HepG2 (cell line): ENCODE measurements at regions not wholly inside any gene's neighbourhood (a gene's known extent, or its start where the extent isn't known, plus 50 kb on each side); places are given as distances from the start of the nearest gene placed in this dataset.

Experiments
- AGO2 ChIP-seq: fragments of 200-400 bp; formaldehyde crosslinking; optimal IDR thresholded peaks from 2 replicates; pipeline ENCODE3; 2017; ENCODE audit warnings: mild to moderate bottlenecking, low read depth, low read length, moderate library complexity
- ATF1 ChIP-seq: IDR thresholded peaks from 2 replicates; pipeline ENCODE4 v1.6.1; 2016; ENCODE audit warnings: mild to moderate bottlenecking, control low read depth
- BHLHE40 ChIP-seq: IDR thresholded peaks from 2 replicates; pipeline ENCODE4 v1.6.1; 2011; ENCODE audit warnings: low read length, improper control_type of control experiment
- CEBPB ChIP-seq: IDR thresholded peaks from 2 replicates; pipeline ENCODE4 v1.6.1; 2011; ENCODE audit warnings: low read depth, low read length, improper control_type of control experiment, borderline replicate concordance
- FOSL1 ChIP-seq: sonication (generic); formaldehyde crosslinking; IDR thresholded peaks from 2 replicates; pipeline ENCODE4 v1.9.0; 2021; ENCODE audit warnings: missing genetic modification reagents, borderline replicate concordance
- FOXC1 ChIP-seq: sonication (generic); formaldehyde crosslinking; IDR thresholded peaks from 2 replicates; pipeline ENCODE4 v1.8.0; 2022; ENCODE audit warnings: mild to moderate bottlenecking, missing genetic modification reagents, borderline replicate concordance
- GATAD2A ChIP-seq: IDR thresholded peaks from 2 replicates; pipeline ENCODE4 v1.6.1; 2016
- HDAC6 ChIP-seq: fragments of 200-600 bp; sonication (generic); IDR thresholded peaks from 2 replicates; pipeline ENCODE4 v1.7.0; 2017; ENCODE audit warnings: mild to moderate bottlenecking, antibody characterized with exemption, low read length, low read depth
- HOXD1 ChIP-seq: sonication (generic); formaldehyde crosslinking; IDR thresholded peaks from 2 replicates; pipeline ENCODE4 v1.5.0; 2020; ENCODE audit warnings: missing genetic modification reagents
- JUND ChIP-seq: sonication (generic); formaldehyde crosslinking; IDR thresholded peaks from 2 replicates; pipeline ENCODE4 v1.8.0; 2022; ENCODE audit warnings: mild to moderate bottlenecking, missing genetic modification reagents
- MBD4 ChIP-seq: IDR thresholded peaks from 2 replicates; pipeline ENCODE4 v1.6.1; 2012; ENCODE audit warnings: low read length, inconsistent platforms, borderline replicate concordance
- MED13 ChIP-seq: sonication (generic); formaldehyde crosslinking; IDR thresholded peaks from 2 replicates; pipeline ENCODE4 v1.5.0; 2020; ENCODE audit warnings: missing genetic modification reagents
- MIXL1 ChIP-seq: IDR thresholded peaks from 2 replicates; pipeline ENCODE4 v1.6.1; 2016
- NCOA2 ChIP-seq: sonication (generic); formaldehyde crosslinking; IDR thresholded peaks from 2 replicates; pipeline ENCODE4 v1.8.0; 2022; ENCODE audit warnings: inconsistent platforms
- NFIC ChIP-seq: IDR thresholded peaks from 2 replicates; pipeline ENCODE4 v1.6.1; 2012; ENCODE audit warnings: mild to moderate bottlenecking, low read length, inconsistent platforms
- RBAK ChIP-seq: sonication (generic); formaldehyde crosslinking; IDR thresholded peaks from 2 replicates; pipeline ENCODE4 v1.5.1; 2020; ENCODE audit warnings: mild to moderate bottlenecking, missing genetic modification reagents
- REPIN1 ChIP-seq: sonication (generic); formaldehyde crosslinking; IDR thresholded peaks from 2 replicates; pipeline ENCODE4 v1.8.0; 2022; ENCODE audit warnings: missing genetic modification reagents, low read depth, mild to moderate bottlenecking, borderline replicate concordance
- SMC3 ChIP-seq: IDR thresholded peaks from 2 replicates; pipeline ENCODE4 v1.6.1; 2011; ENCODE audit warnings: low read length, improper control_type of control experiment
- SYNCRIP ChIP-seq: fragments of 200-400 bp; formaldehyde crosslinking; IDR thresholded peaks from 2 replicates; pipeline ENCODE4 v1.6.1; 2018; ENCODE audit warnings: mild to moderate bottlenecking, low read depth, low read length; ENCODE audit not compliant: insufficient read depth
- ZBTB21 ChIP-seq: sonication (generic); formaldehyde crosslinking; IDR thresholded peaks from 2 replicates; pipeline ENCODE4 v1.4.0; 2020; ENCODE audit warnings: missing genetic modification reagents
- ZFX ChIP-seq: sonication (generic); formaldehyde crosslinking; IDR thresholded peaks from 2 replicates; pipeline ENCODE4 v1.4.0; 2020; ENCODE audit warnings: mild to moderate bottlenecking, low read depth, missing genetic modification reagents, moderate library complexity
- ZMAT3 ChIP-seq: sonication (generic); formaldehyde crosslinking; conservative IDR thresholded peaks from 2 replicates; pipeline ENCODE4 v1.7.0; 2021; ENCODE audit warnings: missing genetic modification reagents
- ZMYM2 ChIP-seq: sonication (generic); formaldehyde crosslinking; IDR thresholded peaks from 2 replicates; pipeline ENCODE4 v1.8.0; 2022; ENCODE audit warnings: mild to moderate bottlenecking, missing genetic modification reagents
- ZNF616 ChIP-seq: sonication (generic); formaldehyde crosslinking; IDR thresholded peaks from 2 replicates; pipeline ENCODE4 v1.5.0; 2020; ENCODE audit warnings: low read depth, mild to moderate bottlenecking, missing genetic modification reagents
- ZNF652 ChIP-seq: IDR thresholded peaks from 2 replicates; pipeline ENCODE4 v1.6.1; 2016; ENCODE audit warnings: low read depth, borderline replicate concordance
- ZNF878 ChIP-seq: sonication (generic); formaldehyde crosslinking; IDR thresholded peaks from 2 replicates; pipeline ENCODE4 v1.8.1; 2023; ENCODE audit warnings: mild to moderate bottlenecking, missing genetic modification reagents, moderate library complexity
- TF ChIP-seq, protein P1 (sequence below): sonication (generic); formaldehyde crosslinking; IDR thresholded peaks from 2 replicates; pipeline ENCODE4 v1.4.0; 2020; ENCODE audit warnings: low read depth, mild to moderate bottlenecking, missing genetic modification reagents
- TF ChIP-seq, protein P2 (sequence below): IDR thresholded peaks from 2 replicates; pipeline ENCODE4 v1.6.1; 2012; ENCODE audit warnings: inconsistent platforms
- TF ChIP-seq, protein P3 (sequence below): sonication (generic); formaldehyde crosslinking; IDR thresholded peaks from 2 replicates; pipeline ENCODE4 v1.8.0; 2022; ENCODE audit warnings: mild to moderate bottlenecking, missing genetic modification reagents; ENCODE audit not compliant: insufficient replicate concordance
- TF ChIP-seq, protein P4 (sequence below): sonication (generic); formaldehyde crosslinking; IDR thresholded peaks from 2 replicates; pipeline ENCODE4 v1.8.0; 2022; ENCODE audit warnings: missing genetic modification reagents, mild to moderate bottlenecking, borderline replicate concordance

- TF ChIP-seq ATF1 (peak; percentile 55; the same call in 1 of the 2 replicates), ZFX (CRISPR knock-in tag) (no peak), ZMAT3 (CRISPR knock-in tag) (no peak), FOXC1 (CRISPR knock-in tag) (no peak), GATAD2A (CRISPR knock-in tag) (peak; percentile 74; the same call in 1 of the 2 replicates), SMC3 (0 out of 2 replicates have a peak, but pooled peaks have one; percentile 6), ZNF616 (CRISPR knock-in tag) (no peak), BHLHE40 (no peak), FOSL1 (CRISPR knock-in tag) (peak; percentile 70; the same call in 1 of the 2 replicates), AGO2 (no peak), HOXD1 (no peak), REPIN1 (CRISPR knock-in tag) (no peak), HDAC6 (no peak), JUND (CRISPR knock-in tag) (peak; percentile 63; the same call in 1 of the 2 replicates), ZBTB21 (CRISPR knock-in tag) (peak; percentile 78; the same call in 1 of the 2 replicates), NFIC (peak; percentile 72; the same call in 1 of the 2 replicates), MBD4 (no peak), MIXL1 (CRISPR knock-in tag) (no peak), SYNCRIP (no peak), CEBPB (no peak), ZNF878 (CRISPR knock-in tag) (no peak), ZNF652 (CRISPR knock-in tag) (peak; percentile 65), ZMYM2 (CRISPR knock-in tag) (no peak), NCOA2 (CRISPR knock-in tag) (0 out of 2 replicates have a peak, but pooled peaks have one; percentile 6), RBAK (CRISPR knock-in tag) (no peak), MED13 (no peak)
- TF ChIP-seq, protein P1, sequence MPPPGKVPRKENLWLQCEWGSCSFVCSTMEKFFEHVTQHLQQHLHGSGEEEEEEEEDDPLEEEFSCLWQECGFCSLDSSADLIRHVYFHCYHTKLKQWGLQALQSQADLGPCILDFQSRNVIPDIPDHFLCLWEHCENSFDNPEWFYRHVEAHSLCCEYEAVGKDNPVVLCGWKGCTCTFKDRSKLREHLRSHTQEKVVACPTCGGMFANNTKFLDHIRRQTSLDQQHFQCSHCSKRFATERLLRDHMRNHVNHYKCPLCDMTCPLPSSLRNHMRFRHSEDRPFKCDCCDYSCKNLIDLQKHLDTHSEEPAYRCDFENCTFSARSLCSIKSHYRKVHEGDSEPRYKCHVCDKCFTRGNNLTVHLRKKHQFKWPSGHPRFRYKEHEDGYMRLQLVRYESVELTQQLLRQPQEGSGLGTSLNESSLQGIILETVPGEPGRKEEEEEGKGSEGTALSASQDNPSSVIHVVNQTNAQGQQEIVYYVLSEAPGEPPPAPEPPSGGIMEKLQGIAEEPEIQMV = no peak
- TF ChIP-seq, protein P2, sequence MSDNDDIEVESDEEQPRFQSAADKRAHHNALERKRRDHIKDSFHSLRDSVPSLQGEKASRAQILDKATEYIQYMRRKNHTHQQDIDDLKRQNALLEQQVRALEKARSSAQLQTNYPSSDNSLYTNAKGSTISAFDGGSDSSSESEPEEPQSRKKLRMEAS = no peak
- TF ChIP-seq, protein P3, sequence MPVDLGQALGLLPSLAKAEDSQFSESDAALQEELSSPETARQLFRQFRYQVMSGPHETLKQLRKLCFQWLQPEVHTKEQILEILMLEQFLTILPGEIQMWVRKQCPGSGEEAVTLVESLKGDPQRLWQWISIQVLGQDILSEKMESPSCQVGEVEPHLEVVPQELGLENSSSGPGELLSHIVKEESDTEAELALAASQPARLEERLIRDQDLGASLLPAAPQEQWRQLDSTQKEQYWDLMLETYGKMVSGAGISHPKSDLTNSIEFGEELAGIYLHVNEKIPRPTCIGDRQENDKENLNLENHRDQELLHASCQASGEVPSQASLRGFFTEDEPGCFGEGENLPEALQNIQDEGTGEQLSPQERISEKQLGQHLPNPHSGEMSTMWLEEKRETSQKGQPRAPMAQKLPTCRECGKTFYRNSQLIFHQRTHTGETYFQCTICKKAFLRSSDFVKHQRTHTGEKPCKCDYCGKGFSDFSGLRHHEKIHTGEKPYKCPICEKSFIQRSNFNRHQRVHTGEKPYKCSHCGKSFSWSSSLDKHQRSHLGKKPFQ (CRISPR knock-in tag) = peak; percentile 1
- TF ChIP-seq, protein P4, sequence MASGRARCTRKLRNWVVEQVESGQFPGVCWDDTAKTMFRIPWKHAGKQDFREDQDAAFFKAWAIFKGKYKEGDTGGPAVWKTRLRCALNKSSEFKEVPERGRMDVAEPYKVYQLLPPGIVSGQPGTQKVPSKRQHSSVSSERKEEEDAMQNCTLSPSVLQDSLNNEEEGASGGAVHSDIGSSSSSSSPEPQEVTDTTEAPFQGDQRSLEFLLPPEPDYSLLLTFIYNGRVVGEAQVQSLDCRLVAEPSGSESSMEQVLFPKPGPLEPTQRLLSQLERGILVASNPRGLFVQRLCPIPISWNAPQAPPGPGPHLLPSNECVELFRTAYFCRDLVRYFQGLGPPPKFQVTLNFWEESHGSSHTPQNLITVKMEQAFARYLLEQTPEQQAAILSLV (CRISPR knock-in tag) = no peak
Observed at GRCh38 chr6:63448229-63448628, 124.1 kb upstream of the LOC128125822 start (continued).
